Chondrocyte (in vitro differentiated cells): ENCODE measurements at regions not wholly inside any gene's neighbourhood (a gene's known extent, or its start where the extent isn't known, plus 50 kb on each side); places are given as distances from the start of the nearest gene placed in this dataset.

Experiments
- DNase-seq: peaks from one replicate; pipeline ENCODE4 v3.0.0; 2021; ENCODE audit warnings: mixed read lengths, low spot score
- H3K27ac Mint-ChIP-seq: one replicate; pipeline ENCODE4 v1.8.0; 2021; ENCODE audit warnings: mild to moderate bottlenecking, moderate library complexity, mixed read lengths; ENCODE audit not compliant: unreplicated experiment
- H3K27me3 Mint-ChIP-seq: 2 replicates; pipeline ENCODE4 v1.8.0; 2021; ENCODE audit warnings: low read depth, mixed read lengths
- H3K36me3 Mint-ChIP-seq: 2 replicates; pipeline ENCODE4 v1.8.0; 2021; ENCODE audit warnings: low read depth, mixed read lengths
- H3K4me1 Mint-ChIP-seq: 2 replicates; pipeline ENCODE4 v1.8.0; 2021; ENCODE audit warnings: low read depth, mild to moderate bottlenecking, mixed read lengths
- H3K4me3 Mint-ChIP-seq: one replicate; pipeline ENCODE4 v1.8.0; 2021; ENCODE audit warnings: mild to moderate bottlenecking, moderate library complexity, mixed read lengths; ENCODE audit not compliant: unreplicated experiment
- H3K9me3 Mint-ChIP-seq: 2 replicates; pipeline ENCODE4 v1.8.0; 2021; ENCODE audit warnings: low read depth, mixed read lengths
- TF ChIP-seq, protein P1 (sequence below): fragments of 200-600 bp; sonication (generic); IDR thresholded peaks from 2 replicates; pipeline ENCODE4 v1.5.0; 2021; ENCODE audit warnings: antibody characterized with exemption, mild to moderate bottlenecking, moderate library complexity

DNA sequence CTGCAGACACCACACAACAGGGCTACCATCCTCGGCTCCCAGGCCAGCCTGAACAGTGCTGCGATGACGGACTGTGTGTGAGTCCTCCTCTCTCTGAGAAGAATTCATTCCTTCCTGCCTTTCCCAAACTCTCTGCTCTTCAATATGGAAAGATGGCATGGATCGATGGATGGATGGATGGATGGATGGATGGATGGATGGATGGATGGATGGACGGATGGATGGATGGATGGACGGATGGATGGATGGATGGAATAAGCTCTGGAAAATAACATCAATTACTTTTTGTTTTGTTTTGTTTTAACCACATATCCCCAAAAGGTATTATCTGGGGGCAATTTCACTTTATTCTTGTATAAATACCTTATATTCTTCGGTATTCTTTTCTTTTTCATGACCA lies 151.9 kb downstream of the AKR1D1 start:
- Mint-ChIP-seq H3K27me3 (no peaks in the 10 kb centered on the region), H3K4me1 (peaks cover 5% of the 10 kb centered on the region), H3K4me3 (no peak overlapping the region), H3K36me3 (no peaks in the 10 kb centered on the region), H3K27ac (no peak overlapping the region), H3K9me3 (no peaks in the 10 kb centered on the region)
- TF ChIP-seq, protein P1, sequence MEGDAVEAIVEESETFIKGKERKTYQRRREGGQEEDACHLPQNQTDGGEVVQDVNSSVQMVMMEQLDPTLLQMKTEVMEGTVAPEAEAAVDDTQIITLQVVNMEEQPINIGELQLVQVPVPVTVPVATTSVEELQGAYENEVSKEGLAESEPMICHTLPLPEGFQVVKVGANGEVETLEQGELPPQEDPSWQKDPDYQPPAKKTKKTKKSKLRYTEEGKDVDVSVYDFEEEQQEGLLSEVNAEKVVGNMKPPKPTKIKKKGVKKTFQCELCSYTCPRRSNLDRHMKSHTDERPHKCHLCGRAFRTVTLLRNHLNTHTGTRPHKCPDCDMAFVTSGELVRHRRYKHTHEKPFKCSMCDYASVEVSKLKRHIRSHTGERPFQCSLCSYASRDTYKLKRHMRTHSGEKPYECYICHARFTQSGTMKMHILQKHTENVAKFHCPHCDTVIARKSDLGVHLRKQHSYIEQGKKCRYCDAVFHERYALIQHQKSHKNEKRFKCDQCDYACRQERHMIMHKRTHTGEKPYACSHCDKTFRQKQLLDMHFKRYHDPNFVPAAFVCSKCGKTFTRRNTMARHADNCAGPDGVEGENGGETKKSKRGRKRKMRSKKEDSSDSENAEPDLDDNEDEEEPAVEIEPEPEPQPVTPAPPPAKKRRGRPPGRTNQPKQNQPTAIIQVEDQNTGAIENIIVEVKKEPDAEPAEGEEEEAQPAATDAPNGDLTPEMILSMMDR, result no peak
- DNase-seq, result no peak

- H3K27ac Mint-ChIP-seq, result no peak overlapping the region
- no peaks in the 10 kb centered on the region for H3K27me3 Mint-ChIP-seq
- no peaks in the 10 kb centered on the region for H3K36me3 Mint-ChIP-seq
- DNase-seq, result no peak
- peaks cover 5% of the 10 kb centered on the region for H3K4me1 Mint-ChIP-seq
- H3K4me3 Mint-ChIP-seq, result no peak overlapping the region
- TF ChIP-seq, protein P1, result no peak
- H3K9me3 Mint-ChIP-seq, result no peaks in the 10 kb centered on the region
Observed at GRCh38 chr7:138228769-138229168, 152.5 kb downstream of the AKR1D1 start.

- H3K27ac Mint-ChIP-seq, result no peak overlapping the region
- TF ChIP-seq, protein P1, result no peak
- H3K36me3 Mint-ChIP-seq, result no peaks in the 10 kb centered on the region
- H3K4me1 Mint-ChIP-seq, result no peaks in the 10 kb centered on the region
- H3K27me3 Mint-ChIP-seq, result no peaks in the 10 kb centered on the region
- H3K9me3 Mint-ChIP-seq, result no peaks in the 10 kb centered on the region
- DNase-seq, result no peak
- H3K4me3 Mint-ChIP-seq, result no peak overlapping the region
Observed at GRCh38 chr7:138233189-138233588, 156.9 kb downstream of the AKR1D1 start.

GRCh38 chr7:138235207-138235606 lies 158.9 kb downstream of the AKR1D1 start:
- peaks cover 2% of the 10 kb centered on the region for H3K36me3 Mint-ChIP-seq
- no peak overlapping the region for H3K4me3 Mint-ChIP-seq
- TF ChIP-seq, protein P1, result no peak
- H3K9me3 Mint-ChIP-seq, result peaks cover 6% of the 10 kb centered on the region
- H3K4me1 Mint-ChIP-seq, result peaks cover 3% of the 10 kb centered on the region
- DNase-seq, result no peak
- no peaks in the 10 kb centered on the region for H3K27me3 Mint-ChIP-seq
- H3K27ac Mint-ChIP-seq, result no peak overlapping the region

GRCh38 chr7:138237995-138238394 lies 161.7 kb downstream of the AKR1D1 start:
- DNase-seq, result no peak
- Mint-ChIP-seq H3K36me3 (peaks cover 2% of the 10 kb centered on the region), H3K9me3 (peaks cover 6% of the 10 kb centered on the region), H3K4me3 (no peak overlapping the region), H3K4me1 (peaks cover 3% of the 10 kb centered on the region), H3K27ac (no peak overlapping the region), H3K27me3 (no peaks in the 10 kb centered on the region)
- TF ChIP-seq, protein P1, result no peak
